Thymus (tissue), 11 donors: ENCODE measurements at regions not wholly inside any gene's neighbourhood (a gene's known extent, or its start where the extent isn't known, plus 50 kb on each side); places are given as distances from the start of the nearest gene placed in this dataset.
"Not testable (repeated sequence)": the region's sequence is repeated elsewhere in the genome, so short reads cannot be mapped to it uniquely, and the experiment has no call there.

Experiments used
- DNase-seq, 9 donors: peaks; one replicate each; pipeline ENCODE4 v3.0.0-alpha.2; 2013; ENCODE audit warnings: low spot score in 9 of 9, low read depth in 6 of 9, missing footprints in 1 of 9
- H3K27ac ChIP-seq, 2 donors: one replicate each; pipeline ENCODE4 v1.5.1; 2013; ENCODE audit warnings: control low read depth in 1 of 2, low read depth in 1 of 2, low read length in 1 of 2, mild to moderate bottlenecking in 1 of 2, moderate library complexity in 1 of 2
- H3K27me3 ChIP-seq, 2 donors: one replicate each; pipeline ENCODE4 v1.5.1; 2013; ENCODE audit warnings: low read length in 1 of 2; ENCODE audit not compliant: control insufficient read depth in 2 of 2, insufficient read depth in 1 of 2
- H3K36me3 ChIP-seq, 2 donors: one replicate each; pipeline ENCODE4 v1.5.1; 2013; ENCODE audit warnings: low read length in 1 of 2, mild to moderate bottlenecking in 1 of 2, moderate library complexity in 1 of 2; ENCODE audit not compliant: control insufficient read depth in 2 of 2, insufficient read depth in 2 of 2
- H3K4me1 ChIP-seq, 2 donors: one replicate each; pipeline ENCODE4 v1.5.1; 2013; ENCODE audit warnings: low read length in 2 of 2; ENCODE audit not compliant: control insufficient read depth in 2 of 2, insufficient read depth in 2 of 2
- H3K4me3 ChIP-seq, 2 donors: one replicate each; pipeline ENCODE4 v1.5.1; 2013; ENCODE audit warnings: low read length in 2 of 2, control low read depth in 1 of 2, mild to moderate bottlenecking in 1 of 2
- H3K9me3 ChIP-seq, 2 donors: one replicate each; pipeline ENCODE4 v1.5.1; 2013; ENCODE audit warnings: low read length in 1 of 2, mild to moderate bottlenecking in 1 of 2; ENCODE audit not compliant: control insufficient read depth in 2 of 2, insufficient read depth in 1 of 2
- WGBS: extraction: QIAGEN DNeasy Blood & Tissue Kit; methylation state at CpG from one replicate; pipeline ENCODE4 v1.1.7; 2013; 5-methylcytosine and 5-hydroxymethylcytosine counted together
- donor health status: healthy.

DNA sequence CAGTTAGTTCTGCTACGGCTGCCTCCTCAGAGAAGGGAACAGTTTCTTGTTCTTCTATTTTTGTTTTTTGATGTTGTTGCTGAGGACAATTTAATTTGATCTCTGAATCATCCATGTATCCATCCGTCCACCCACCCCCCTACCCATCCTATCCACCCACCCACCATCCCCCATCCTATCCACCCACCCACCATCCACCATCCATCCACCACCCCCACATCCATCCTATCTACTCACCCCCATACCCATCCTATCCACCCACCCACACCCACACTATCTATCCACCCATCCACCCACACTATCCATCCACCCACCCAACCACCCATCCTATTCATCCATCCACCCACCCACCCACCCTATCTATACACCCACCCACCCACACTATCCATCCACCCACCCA is 1207.2 kb downstream of the BRD1 start:
- not testable (repeated sequence) for H3K4me3 ChIP-seq, H3K27ac ChIP-seq, DNase-seq, H3K36me3 ChIP-seq, H3K9me3 ChIP-seq, H3K27me3 ChIP-seq, H3K4me1 ChIP-seq
- 86% methylated on average over 2 of the region's 2 CpGs for WGBS

DNA sequence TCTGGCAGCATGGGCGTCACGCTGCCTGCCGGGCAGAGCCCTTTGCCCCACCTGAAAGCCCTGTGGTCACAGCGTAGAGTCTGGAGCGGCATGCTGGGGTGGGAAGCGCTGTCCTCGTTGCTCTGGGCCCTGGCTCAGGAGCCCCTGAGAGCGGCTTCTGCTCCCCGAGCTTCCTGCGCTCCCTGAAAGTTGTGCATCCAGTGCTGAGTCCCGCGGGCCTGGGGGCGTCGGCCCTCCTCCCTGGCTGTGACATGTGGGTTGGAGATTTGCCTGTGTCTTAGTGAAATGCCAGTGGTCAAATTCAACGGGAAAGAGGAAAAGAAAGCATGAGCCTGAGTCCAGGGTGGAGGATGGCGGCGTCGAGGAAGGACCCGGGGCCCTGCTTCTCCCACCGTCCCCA is 1208.0 kb downstream of the BRD1 start:
- 83% methylated on average over 20 of the region's 20 CpGs for whole genome bisulfite sequencing
- no peaks in the 10 kb centered on the region for H3K9me3 ChIP-seq
- no peaks in the 10 kb centered on the region for H3K36me3 ChIP-seq
- no peak overlapping the region for H3K27ac ChIP-seq
- no peaks in the 10 kb centered on the region for H3K27me3 ChIP-seq
- no peaks in the 10 kb centered on the region for H3K4me1 ChIP-seq
- DNase-seq: no peak
- H3K4me3 ChIP-seq: no peak overlapping the region

DNA sequence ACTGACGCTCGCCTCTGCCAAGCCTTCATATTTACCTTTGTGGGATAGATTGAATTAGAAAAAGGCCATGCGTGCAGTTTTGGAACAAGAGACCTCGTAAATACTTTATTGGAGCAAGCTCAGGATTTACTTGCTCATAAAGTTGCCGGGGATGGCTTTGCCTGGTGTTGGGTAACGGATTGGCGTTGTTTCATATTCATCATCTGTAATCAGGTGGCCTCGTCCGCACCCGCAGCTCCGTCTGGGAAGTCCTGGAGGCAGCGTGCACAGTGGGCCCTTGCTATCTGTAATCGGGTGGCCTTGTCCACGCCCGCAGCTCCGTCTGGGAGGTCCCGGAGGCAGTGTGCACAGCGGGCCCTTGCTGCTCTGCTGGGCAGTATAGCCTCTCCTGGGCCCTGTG is 1209.3 kb downstream of the BRD1 start:
- Histone ChIP-seq H3K9me3 (no peaks in the 10 kb centered on the region), H3K36me3 (no peaks in the 10 kb centered on the region), H3K27ac (no peak overlapping the region), H3K4me1 (no peaks in the 10 kb centered on the region), H3K4me3 (no peak overlapping the region), H3K27me3 (no peaks in the 10 kb centered on the region)
- WGBS: 95% methylated on average over 18 of the region's 18 CpGs
- no peak for DNase-seq

DNA sequence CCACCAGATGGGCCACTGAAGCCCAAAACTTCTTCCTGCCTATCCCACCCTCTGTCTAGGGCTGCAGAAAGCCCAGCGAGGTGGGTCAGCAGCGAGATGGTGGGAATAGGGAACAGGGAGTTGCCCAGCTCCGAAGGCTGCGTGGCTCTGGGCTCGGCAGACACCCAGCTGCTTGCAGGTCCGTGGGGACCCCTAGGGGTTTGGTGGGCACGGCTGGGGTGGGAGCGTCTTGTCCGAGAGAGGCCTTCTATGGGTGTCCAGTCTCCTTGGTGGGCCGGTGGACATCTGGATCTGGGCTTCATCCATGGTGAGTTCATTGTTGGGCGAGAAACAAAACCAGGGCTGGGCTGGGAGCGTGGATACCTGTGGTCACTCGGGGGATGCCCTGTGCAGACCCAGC is 1211.0 kb downstream of the BRD1 start:
- Histone ChIP-seq H3K27me3 (no peaks in the 10 kb centered on the region), H3K36me3 (no peaks in the 10 kb centered on the region), H3K4me1 (no peaks in the 10 kb centered on the region), H3K27ac (no peak overlapping the region), H3K9me3 (no peaks in the 10 kb centered on the region), H3K4me3 (no peak overlapping the region)
- DNase-seq: no peak
- 97% methylated on average over 13 of the region's 13 CpGs for WGBS

DNA sequence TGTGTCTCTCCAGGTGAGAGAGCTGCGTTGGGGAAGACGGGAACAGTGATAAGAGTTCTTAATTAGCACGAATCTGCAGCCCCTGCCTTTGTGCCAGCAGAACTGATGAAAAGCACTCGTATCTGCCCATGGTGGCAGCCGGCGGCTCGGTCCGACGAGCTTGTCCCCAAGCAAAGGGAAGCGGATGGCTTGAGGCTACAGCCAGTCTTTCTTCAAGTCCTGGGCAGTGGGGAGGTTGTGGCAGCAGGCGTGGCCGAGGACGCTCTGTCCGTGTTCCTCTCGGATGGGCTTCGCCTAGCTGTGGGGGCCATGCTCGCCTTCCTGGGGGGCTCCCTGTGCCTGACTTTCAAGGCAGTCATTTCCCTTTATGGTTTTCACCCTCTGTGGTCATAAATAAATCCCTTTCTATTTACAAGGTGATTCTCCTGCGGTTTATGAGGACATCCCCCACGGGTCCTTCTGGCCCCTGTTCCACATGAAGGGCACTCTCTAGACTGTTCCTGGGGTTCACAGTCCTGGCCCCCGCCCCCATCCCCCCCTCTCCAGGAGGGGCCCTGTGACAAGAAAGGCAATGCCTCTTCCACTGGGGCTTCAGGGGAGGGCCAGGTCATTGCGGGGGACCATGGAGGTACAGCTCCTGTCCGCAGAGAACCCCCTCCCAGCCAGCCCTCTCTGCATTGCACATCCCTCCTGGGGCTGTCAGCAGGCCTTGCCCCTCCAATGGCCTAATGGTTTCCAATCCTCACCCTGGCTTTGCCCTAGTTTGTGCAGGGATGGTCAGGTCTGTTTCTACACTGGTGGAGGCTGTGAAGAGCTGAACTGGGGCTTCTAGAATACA is 1212.3 kb downstream of the BRD1 start:
- Histone ChIP-seq H3K4me1 (no peaks in the 10 kb centered on the region), H3K9me3 (no peaks in the 10 kb centered on the region), H3K27ac (no peak overlapping the region), H3K27me3 (no peaks in the 10 kb centered on the region), H3K36me3 (no peaks in the 10 kb centered on the region), H3K4me3 (no peak overlapping the region)
- DNase-seq: no peak
- WGBS: 88% methylated on average over 22 of the region's 22 CpGs

DNA sequence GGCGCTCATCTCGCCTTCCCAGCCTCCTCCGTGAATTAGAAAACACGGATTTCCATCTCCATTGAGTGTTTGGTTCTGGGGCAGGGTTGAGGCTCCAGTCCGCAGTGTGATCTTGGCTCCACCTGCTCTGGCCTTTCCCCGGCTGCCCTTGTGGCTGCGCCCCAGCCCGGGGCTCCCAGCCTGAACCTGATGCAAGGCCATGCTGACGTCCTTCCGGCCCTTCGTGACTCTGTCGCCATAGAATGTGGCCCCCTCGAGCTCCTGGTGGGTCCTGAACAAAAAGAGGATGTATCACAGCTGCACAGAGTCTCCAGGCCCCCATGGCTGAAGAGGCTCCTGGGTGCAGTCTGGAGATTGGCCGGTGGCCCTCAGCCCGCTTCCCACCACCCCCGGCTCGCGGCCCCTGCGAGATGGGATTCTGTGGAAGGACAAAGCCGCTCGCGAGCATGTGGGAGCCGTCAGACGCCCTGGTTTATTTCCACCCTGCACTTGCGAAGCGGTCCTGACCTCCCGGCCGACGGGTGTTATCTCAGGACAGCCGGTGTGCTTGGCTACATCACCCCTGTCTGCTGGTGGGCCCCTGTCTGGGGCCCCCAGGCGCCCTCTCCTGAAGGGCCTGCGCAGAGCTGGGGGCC is 1214.0 kb downstream of the BRD1 start:
- Histone ChIP-seq H3K27me3 (no peaks in the 10 kb centered on the region), H3K9me3 (no peaks in the 10 kb centered on the region), H3K4me3 (no peak overlapping the region), H3K27ac (no peak overlapping the region), H3K4me1 (no peaks in the 10 kb centered on the region), H3K36me3 (no peaks in the 10 kb centered on the region)
- no peak for DNase-seq
- 93% methylated on average over 32 of the region's 32 CpGs for WGBS

DNA sequence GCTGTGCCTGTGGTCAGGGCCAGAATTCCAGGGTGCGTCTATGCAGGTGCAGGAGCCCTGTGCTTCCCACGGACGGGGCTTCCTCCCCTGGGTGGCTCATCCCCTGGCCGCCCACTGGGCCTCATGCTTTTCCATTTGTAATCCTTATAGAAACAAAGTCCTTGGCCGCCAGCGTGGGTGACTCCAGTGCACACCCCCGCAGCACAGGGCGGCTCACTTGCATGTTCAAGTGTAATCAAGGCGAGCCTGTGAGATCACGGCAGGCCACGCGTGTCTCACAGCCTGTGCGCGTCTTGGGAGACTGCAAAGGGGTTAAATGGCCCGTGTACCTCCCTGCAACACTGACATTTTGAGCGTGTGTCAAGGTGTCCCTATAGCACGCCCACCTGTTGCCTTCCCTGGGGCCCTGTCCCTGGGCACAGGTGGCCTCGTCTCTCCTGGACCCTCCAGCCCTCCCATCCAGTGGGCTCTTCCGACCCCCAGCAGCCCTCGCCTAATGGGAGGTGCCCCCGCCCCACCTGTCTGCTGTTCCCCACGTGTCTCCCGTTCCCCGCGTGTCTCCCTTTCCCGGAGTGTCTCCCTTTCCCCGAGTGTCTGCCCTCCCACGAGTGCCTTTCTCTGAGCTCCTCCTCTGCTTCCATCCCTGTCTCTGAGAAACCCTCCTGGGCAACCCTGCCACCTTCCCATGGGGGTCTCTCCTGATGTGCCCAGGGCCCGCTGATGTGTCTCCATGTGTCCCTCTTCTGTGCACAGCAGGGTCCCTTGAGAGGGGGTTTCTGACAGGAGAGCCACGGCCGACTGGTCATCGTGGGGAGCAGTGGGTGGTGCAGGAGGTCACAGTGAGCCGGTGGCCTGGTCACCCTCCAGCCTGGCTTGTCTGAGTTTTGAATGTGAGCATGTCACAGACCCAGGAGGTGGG is 1215.3 kb downstream of the BRD1 start:
- DNase-seq: no peak
- no peak overlapping the region for H3K27ac ChIP-seq
- 91% methylated on average over 33 of the region's 33 CpGs for WGBS

DNA sequence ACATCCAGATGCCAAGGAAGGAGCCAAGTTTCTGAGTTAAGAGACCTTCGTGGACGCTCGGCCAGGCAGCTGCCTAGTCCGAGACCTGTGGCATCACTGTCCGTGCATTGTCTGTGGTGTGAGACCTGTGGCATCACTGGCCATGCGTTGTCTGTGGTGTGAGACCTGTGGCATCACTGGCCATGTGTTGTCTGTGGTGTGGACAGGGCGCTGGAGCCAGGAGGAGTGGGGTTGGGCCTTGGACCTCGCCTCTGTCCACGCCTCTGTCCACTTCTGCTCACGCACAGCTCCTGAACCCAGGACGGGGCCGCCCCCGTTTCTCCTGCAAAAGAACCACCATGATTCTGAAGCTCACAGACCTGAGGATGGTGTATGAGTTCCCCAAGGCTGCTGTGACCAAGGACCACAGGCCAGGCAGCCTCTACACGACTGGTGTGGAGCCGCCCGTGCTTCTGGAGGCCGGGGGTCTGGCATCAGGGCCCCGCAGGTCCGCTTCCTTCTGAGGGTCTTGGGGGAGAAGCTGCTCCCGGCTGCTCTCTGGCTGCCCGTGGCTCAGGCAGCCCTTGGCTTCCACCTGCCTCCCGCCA is 1218.3 kb downstream of the BRD1 start:
- H3K9me3 ChIP-seq: peaks cover 0 to 5% of the 10 kb centered on the region in 2 donors
- H3K27ac ChIP-seq: no peak overlapping the region
- no peaks in the 10 kb centered on the region for H3K4me1 ChIP-seq
- WGBS: 96% methylated on average over 22 of the region's 22 CpGs
- H3K4me3 ChIP-seq: no peak overlapping the region
- H3K27me3 ChIP-seq: no peaks in the 10 kb centered on the region
- no peak for DNase-seq
- H3K36me3 ChIP-seq: no peaks in the 10 kb centered on the region

More for the DNA sequence above, 1215.3 kb downstream of the BRD1 start:
- H3K4me1 ChIP-seq: no peaks in the 10 kb centered on the region
- H3K36me3 ChIP-seq: no peaks in the 10 kb centered on the region
- H3K27me3 ChIP-seq: no peaks in the 10 kb centered on the region
- H3K9me3 ChIP-seq: no peaks in the 10 kb centered on the region
- no peak overlapping the region for H3K4me3 ChIP-seq
